ENCODE measurements at regions not wholly inside any gene's neighbourhood (a gene's known extent, or its start where the extent isn't known, plus 50 kb on each side); places are given as distances from the start of the nearest gene placed in this dataset.

GRCh38 chr11:80673566-80673965 is 1232.7 kb upstream of the TENM4 start:
- no peak for ATAC-seq (ENCODE audit: insufficient read depth, low FRiP score)
- TF ChIP-seq CTCF (IDR thresholded peaks at IDR 0.05; ENCODE audit: control extremely low read depth, extremely low read depth), result no peak

GRCh38 chr11:80669620-80670019 is 1228.8 kb upstream of the TENM4 start:
- H3K9me3 ChIP-seq (ENCODE audit: control insufficient read depth in 4 of 4, insufficient read depth in 3 of 4, low read length in 3 of 4), result no peaks in the 10 kb centered on the region
- H3K27ac ChIP-seq (ENCODE audit: low read depth in 1 of 2, low read length in 1 of 2), result no peak overlapping the region
- H3K4me3 ChIP-seq, result no peak overlapping the region
- ATAC-seq (ENCODE audit: insufficient read depth, low FRiP score) (no peak), DNase-seq (no peak)
- no peak overlapping the region for H3K9ac ChIP-seq (ENCODE audit: insufficient read depth in 1 of 2, low read length in 2 of 2)
- no peaks in the 10 kb centered on the region for H3K36me3 ChIP-seq (ENCODE audit: control insufficient read depth in 4 of 4, insufficient read depth in 4 of 4, low read length in 4 of 4)
- H3K4me1 ChIP-seq (ENCODE audit: control insufficient read depth in 5 of 5, insufficient read depth in 5 of 5, low read length in 5 of 5), result no peaks in the 10 kb centered on the region
- WGBS, 2 donors, result 62 to 86% methylated on average over 3 of the region's 3 CpGs
- no peaks in the 10 kb centered on the region for H3K27me3 ChIP-seq (ENCODE audit: control insufficient read depth in 3 of 3, insufficient read depth in 3 of 3, low read length in 2 of 3)
- no peak for TF ChIP-seq CTCF (IDR thresholded peaks at IDR 0.05; ENCODE audit: control extremely low read depth, extremely low read depth)

More at GRCh38 chr11:80673566-80673965, 1232.7 kb upstream of the TENM4 start:
- no peaks in the 10 kb centered on the region for H3K36me3 ChIP-seq (ENCODE audit: control insufficient read depth in 4 of 4, insufficient read depth in 4 of 4, low read length in 4 of 4)
- H3K9me3 ChIP-seq (ENCODE audit: control insufficient read depth in 4 of 4, insufficient read depth in 3 of 4, low read length in 3 of 4), result no peaks in the 10 kb centered on the region
- H3K4me3 ChIP-seq, result no peak overlapping the region
- H3K9ac ChIP-seq (ENCODE audit: insufficient read depth in 1 of 2, low read length in 2 of 2), result no peak overlapping the region
- no peak for DNase-seq
- H3K27me3 ChIP-seq (ENCODE audit: control insufficient read depth in 3 of 3, insufficient read depth in 3 of 3, low read length in 2 of 3), result no peaks in the 10 kb centered on the region
- H3K27ac ChIP-seq (ENCODE audit: low read depth in 1 of 2, low read length in 1 of 2), result no peak overlapping the region
- H3K4me1 ChIP-seq (ENCODE audit: control insufficient read depth in 5 of 5, insufficient read depth in 5 of 5, low read length in 5 of 5), result no peaks in the 10 kb centered on the region

DNA sequence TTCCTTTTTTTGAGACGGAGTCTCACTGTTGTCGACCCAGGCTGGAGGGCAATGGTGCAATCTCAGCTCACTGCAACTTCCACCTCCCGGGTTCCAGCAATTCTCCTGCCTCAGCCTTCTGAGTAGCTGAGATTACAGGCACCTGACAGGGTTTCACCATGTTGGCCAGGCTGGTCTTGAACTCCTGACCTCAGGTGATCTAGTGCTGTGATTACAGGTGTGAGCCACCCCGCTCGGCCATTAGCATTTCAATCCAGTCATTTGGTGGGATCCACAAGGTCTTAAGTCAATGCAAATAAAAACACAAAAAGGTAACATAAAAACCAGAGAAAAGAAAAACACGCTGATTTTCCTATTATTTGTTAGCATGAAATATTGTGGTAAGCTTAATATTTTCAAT is 1227.2 kb upstream of the TENM4 start:
- ATAC-seq (ENCODE audit: insufficient read depth, low FRiP score) (no peak), DNase-seq (no peak)
- no peak overlapping the region for H3K27ac ChIP-seq (ENCODE audit: low read depth in 1 of 2, low read length in 1 of 2)
- TF ChIP-seq CTCF (IDR thresholded peaks at IDR 0.05; ENCODE audit: control extremely low read depth, extremely low read depth), result no peak
- H3K4me3 ChIP-seq, result no peak overlapping the region
- H3K36me3 ChIP-seq (ENCODE audit: control insufficient read depth in 4 of 4, insufficient read depth in 4 of 4, low read length in 4 of 4), result no peaks in the 10 kb centered on the region
- H3K9ac ChIP-seq (ENCODE audit: insufficient read depth in 1 of 2, low read length in 2 of 2), result no peak overlapping the region
- no peaks in the 10 kb centered on the region for H3K27me3 ChIP-seq (ENCODE audit: control insufficient read depth in 3 of 3, insufficient read depth in 3 of 3, low read length in 2 of 3)
- 85 to 87% methylated on average over 6 of the region's 6 CpGs for WGBS, 2 donors
- no peaks in the 10 kb centered on the region for H3K9me3 ChIP-seq (ENCODE audit: control insufficient read depth in 4 of 4, insufficient read depth in 3 of 4, low read length in 3 of 4)
- no peaks in the 10 kb centered on the region for H3K4me1 ChIP-seq (ENCODE audit: control insufficient read depth in 5 of 5, insufficient read depth in 5 of 5, low read length in 5 of 5)

- Histone ChIP-seq H3K36me3 (ENCODE audit: control insufficient read depth in 4 of 4, insufficient read depth in 4 of 4, low read length in 4 of 4) (no peaks in the 10 kb centered on the region), H3K4me3 (no peak overlapping the region), H3K4me1 (ENCODE audit: control insufficient read depth in 5 of 5, insufficient read depth in 5 of 5, low read length in 5 of 5) (no peaks in the 10 kb centered on the region), H3K27me3 (ENCODE audit: control insufficient read depth in 3 of 3, insufficient read depth in 3 of 3, low read length in 2 of 3) (no peaks in the 10 kb centered on the region), H3K9ac (ENCODE audit: insufficient read depth in 1 of 2, low read length in 2 of 2) (no peak overlapping the region), H3K9me3 (ENCODE audit: control insufficient read depth in 4 of 4, insufficient read depth in 3 of 4, low read length in 3 of 4) (peaks cover 0 to 3% (median 0%) of the 10 kb centered on the region in 4 donors), H3K27ac (ENCODE audit: low read depth in 1 of 2, low read length in 1 of 2) (no peak overlapping the region)
- DNase-seq, result no peak
- 96 to 97% methylated on average over 2 of the region's 2 CpGs for WGBS, 2 donors
- no peak for TF ChIP-seq CTCF (IDR thresholded peaks at IDR 0.05; ENCODE audit: control extremely low read depth, extremely low read depth)
- no peak for ATAC-seq (ENCODE audit: insufficient read depth, low FRiP score)
Measured at GRCh38 chr11:80655834-80656233, 1215.0 kb upstream of the TENM4 start.

Measured in lung (tissue), 11 donors.